RWPE1 (cell line): ENCODE measurements at regions not wholly inside any gene's neighbourhood (a gene's known extent, or its start where the extent isn't known, plus 50 kb on each side); places are given as distances from the start of the nearest gene placed in this dataset.
A peak's percentile ranks its signal among the peaks of the same experiment; 100 is the strongest.

ENCODE experiments used
- CTCF ChIA-PET: fragments of 350-600 bp; sonication (Branson Sonifier 250); formaldehyde crosslinking; extraction: SDS; loops from one replicate; lab custom pipeline; 2021; lab: Yijun Ruan, JAX
- POLR2A ChIA-PET: fragments of 400-600 bp; formaldehyde crosslinking; extraction: SDS; loops from one replicate; lab custom pipeline; 2020; ENCODE audit warnings: antibody characterized with exemption; ENCODE audit not compliant: low non-redundant PET; lab: Yijun Ruan, JAX
- DNase-seq: peaks from one replicate; pipeline ENCODE4 v3.0.0; 2012; ENCODE audit warnings: low spot score
- H3K27ac ChIP-seq: fragments of 450-650 bp; 2 replicates; pipeline ENCODE4 v1.5.1; 2017
- TF ChIP-seq, protein P1 (sequence below): fragments of 450-650 bp; conservative IDR thresholded peaks from 2 replicates; pipeline ENCODE4 v1.5.1; 2017; ENCODE audit warnings: low read depth, mild to moderate bottlenecking

DNA sequence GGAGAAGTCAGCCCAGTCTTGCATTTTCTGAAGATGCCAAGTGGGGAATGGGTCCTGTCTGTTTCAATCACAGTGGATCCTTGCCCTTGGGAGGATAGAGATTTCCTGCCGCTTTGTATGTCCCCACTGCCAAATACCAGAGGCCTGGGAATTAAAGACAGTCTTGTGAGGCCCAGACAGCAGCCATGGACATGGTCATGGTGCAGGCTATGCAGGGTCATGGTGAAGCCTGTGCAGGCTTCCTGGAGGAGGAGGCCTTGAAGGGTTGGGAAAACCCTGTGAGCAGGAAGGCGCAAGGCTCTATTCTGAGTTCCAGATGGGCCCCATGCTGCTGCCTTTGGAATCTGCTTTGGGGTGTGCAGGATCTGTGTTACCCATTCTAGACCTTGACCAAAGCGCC is 57.3 kb upstream of the PITX1 start:
- no peak for DNase-seq
- ChIA-PET CTCF (no interaction called here), POLR2A (no interaction called here)
- H3K27ac ChIP-seq = no peak overlapping the region
- TF ChIP-seq, protein P1, sequence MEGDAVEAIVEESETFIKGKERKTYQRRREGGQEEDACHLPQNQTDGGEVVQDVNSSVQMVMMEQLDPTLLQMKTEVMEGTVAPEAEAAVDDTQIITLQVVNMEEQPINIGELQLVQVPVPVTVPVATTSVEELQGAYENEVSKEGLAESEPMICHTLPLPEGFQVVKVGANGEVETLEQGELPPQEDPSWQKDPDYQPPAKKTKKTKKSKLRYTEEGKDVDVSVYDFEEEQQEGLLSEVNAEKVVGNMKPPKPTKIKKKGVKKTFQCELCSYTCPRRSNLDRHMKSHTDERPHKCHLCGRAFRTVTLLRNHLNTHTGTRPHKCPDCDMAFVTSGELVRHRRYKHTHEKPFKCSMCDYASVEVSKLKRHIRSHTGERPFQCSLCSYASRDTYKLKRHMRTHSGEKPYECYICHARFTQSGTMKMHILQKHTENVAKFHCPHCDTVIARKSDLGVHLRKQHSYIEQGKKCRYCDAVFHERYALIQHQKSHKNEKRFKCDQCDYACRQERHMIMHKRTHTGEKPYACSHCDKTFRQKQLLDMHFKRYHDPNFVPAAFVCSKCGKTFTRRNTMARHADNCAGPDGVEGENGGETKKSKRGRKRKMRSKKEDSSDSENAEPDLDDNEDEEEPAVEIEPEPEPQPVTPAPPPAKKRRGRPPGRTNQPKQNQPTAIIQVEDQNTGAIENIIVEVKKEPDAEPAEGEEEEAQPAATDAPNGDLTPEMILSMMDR = no peak

DNA sequence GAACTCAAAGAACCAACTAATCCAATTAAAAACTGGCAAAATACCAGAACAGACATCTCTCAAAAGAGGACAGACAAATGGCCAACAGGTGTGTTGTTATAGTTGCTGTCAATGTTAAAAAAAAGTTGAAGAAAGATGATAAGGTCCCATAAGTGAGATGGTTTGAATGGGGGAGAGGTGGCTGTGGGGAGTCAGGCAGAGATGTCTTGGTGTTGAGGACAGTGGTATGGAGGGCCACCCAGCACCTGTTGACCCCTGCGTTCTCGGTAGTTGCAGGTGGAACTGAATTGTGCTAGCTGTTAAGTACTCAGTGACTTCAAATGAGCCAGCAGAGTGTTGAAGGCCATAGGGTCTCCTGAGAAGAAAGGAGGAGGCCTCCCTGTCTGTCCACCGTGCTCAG is 55.9 kb upstream of the PITX1 start:
- DNase-seq = no peak
- CTCF ChIA-PET = no interaction called here
- TF ChIP-seq, protein P1 = no peak
- POLR2A ChIA-PET = no interaction called here
- H3K27ac ChIP-seq = no peak overlapping the region

GRCh38 chr5:135088911-135089310 is 54.9 kb upstream of the PITX1 start:
- POLR2A ChIA-PET = no interaction called here
- DNase-seq = no peak
- CTCF ChIA-PET = interaction anchor here (0.7 kb wide), 1 partner anchor 72 kb away, joined by 3 read pairs; no protein-coding TSS in a partner anchor
- TF ChIP-seq, protein P1 = no peak
- no peak overlapping the region for H3K27ac ChIP-seq

DNA sequence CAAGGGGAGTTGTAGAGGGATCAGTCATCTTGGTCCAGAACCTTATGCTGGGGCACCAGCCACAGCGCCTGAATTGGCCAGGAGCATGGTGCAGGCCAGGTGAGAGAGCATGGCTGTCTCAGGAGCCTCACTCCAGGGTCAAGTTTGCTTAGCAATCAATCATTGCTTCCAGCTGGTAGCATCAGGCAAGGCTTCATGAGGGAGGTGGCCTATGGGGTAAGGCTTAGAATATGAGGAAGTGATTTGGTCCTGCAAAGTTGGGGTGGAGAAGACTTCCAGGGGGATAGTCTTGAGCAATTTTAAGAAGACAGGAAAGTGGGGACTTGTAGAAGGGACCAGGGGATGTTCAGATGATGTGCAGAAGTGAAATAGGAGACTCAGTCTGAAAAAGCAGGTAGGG is 53.9 kb upstream of the PITX1 start:
- CTCF ChIA-PET = no interaction called here
- no peak for DNase-seq
- POLR2A ChIA-PET = no interaction called here
- TF ChIP-seq, protein P1 = no peak
- no peak overlapping the region for H3K27ac ChIP-seq

GRCh38 chr5:135085936-135086725 is 52.1 kb upstream of the PITX1 start:
- POLR2A ChIA-PET = interaction anchor here (0.6 to 0.7 kb wide), 2 partner anchors 127 to 363 kb away, joined by 3 to 13 read pairs; no protein-coding TSS in a partner anchor

More at GRCh38 chr5:135085936-135086725, 52.1 kb upstream of the PITX1 start:
- TF ChIP-seq, protein P1 = no peak
- CTCF ChIA-PET = interaction anchor here (0.6 kb wide), 2 partner anchors 27 to 105 kb away, joined by 3 to 7 read pairs; no protein-coding TSS in a partner anchor
- no peak for DNase-seq
- peak overlapping the region; percentile 68 for H3K27ac ChIP-seq
